Neural cell (in vitro differentiated cells): ENCODE measurements at regions not wholly inside any gene's neighbourhood (a gene's known extent, or its start where the extent isn't known, plus 50 kb on each side); places are given as distances from the start of the nearest gene placed in this dataset.

ENCODE experiments used
- H2AFZ ChIP-seq: fragments of 200-600, 300-800 bp; sonication (generic), shearing (Covaris generic); 2 replicates; pipeline ENCODE4 v1.6.0; 2014; ENCODE audit warnings: low read depth, mild to moderate bottlenecking, antibody characterized with exemption, low read length, moderate library complexity
- H3F3A ChIP-seq: fragments of 200-600 bp; shearing (Covaris generic); 2 replicates; pipeline ENCODE4 v1.6.1; 2016; ENCODE audit warnings: mild to moderate bottlenecking, moderate library complexity, mixed read lengths, antibody characterized with exemption, low read length; ENCODE audit not compliant: insufficient read depth, poor library complexity, severe bottlenecking
- H3K27ac ChIP-seq: fragments of 200-600, 300-800 bp; sonication (generic), shearing (Covaris generic); 2 replicates; pipeline ENCODE4 v1.5.1; 2014; ENCODE audit warnings: mild to moderate bottlenecking, low read length, moderate library complexity
- H3K27me3 ChIP-seq: fragments of 300-800, 200-600 bp; sonication (generic), shearing (Covaris generic); 2 replicates; pipeline ENCODE4 v1.6.0; 2014; ENCODE audit warnings: mild to moderate bottlenecking, low read depth, low read length, moderate library complexity; ENCODE audit not compliant: insufficient read depth
- H3K36me3 ChIP-seq: fragments of 300-800, 200-600 bp; sonication (generic), shearing (Covaris generic); 2 replicates; pipeline ENCODE4 v1.5.1; 2014; ENCODE audit warnings: mild to moderate bottlenecking, antibody characterized with exemption, low read length, moderate library complexity; ENCODE audit not compliant: insufficient read depth
- H3K4me2 ChIP-seq: fragments of 300-800, 200-600 bp; sonication (generic), shearing (Covaris generic); 2 replicates; pipeline ENCODE4 v1.6.0; 2014; ENCODE audit warnings: mild to moderate bottlenecking, low read length
- H3K4me3 ChIP-seq: fragments of 300-800, 200-600 bp; sonication (generic), shearing (Covaris generic); 2 replicates; pipeline ENCODE4 v1.5.1; 2014; ENCODE audit warnings: mild to moderate bottlenecking, low read length, moderate library complexity
- H3K79me2 ChIP-seq: fragments of 200-600 bp; shearing (Covaris generic); replicated peaks from 2 replicates; pipeline ENCODE4 v1.6.0; 2014; ENCODE audit warnings: mild to moderate bottlenecking, low read length, moderate library complexity; ENCODE audit not compliant: insufficient read depth
- H3K9ac ChIP-seq: fragments of 300-800, 200-600 bp; sonication (generic), shearing (Covaris generic); 2 replicates; pipeline ENCODE4 v1.6.1; 2016; ENCODE audit warnings: mild to moderate bottlenecking, low read length, mixed read lengths
- H3K9me2 ChIP-seq: fragments of 200-600 bp; shearing (Covaris generic); 2 replicates; pipeline ENCODE4 v1.6.1; 2016; ENCODE audit warnings: mild to moderate bottlenecking, low read length, mixed read lengths; ENCODE audit not compliant: insufficient read depth
- H3K9me3 ChIP-seq: fragments of 200-600, 300-800 bp; sonication (generic), shearing (Covaris generic); 2 replicates; pipeline ENCODE4 v1.6.1; 2016; ENCODE audit warnings: mild to moderate bottlenecking, mixed run types, low read length, moderate library complexity, mixed read lengths
- H4K20me1 ChIP-seq: fragments of 200-600 bp; shearing (Covaris generic); 2 replicates; pipeline ENCODE4 v1.6.1; 2016; ENCODE audit warnings: mild to moderate bottlenecking, mixed run types; ENCODE audit not compliant: insufficient read depth
- CTCF ChIP-seq: fragments of 450-650 bp; IDR thresholded peaks from 2 replicates; pipeline ENCODE4 v1.5.1; 2014; ENCODE audit warnings: antibody characterized with exemption, mild to moderate bottlenecking, moderate library complexity; ENCODE audit not compliant: poor library complexity, severe bottlenecking
- EP300 ChIP-seq: fragments of 450-650 bp; conservative IDR thresholded peaks from 2 replicates; pipeline ENCODE4 v1.6.1; 2014; ENCODE audit warnings: antibody characterized with exemption, mild to moderate bottlenecking, moderate library complexity; ENCODE audit not compliant: poor library complexity, severe bottlenecking
- EZH2 ChIP-seq: fragments of 200-600, 300-800 bp; shearing (Covaris generic), sonication (generic); IDR thresholded peaks from 2 replicates; pipeline ENCODE4 v1.6.1; 2014; ENCODE audit warnings: antibody characterized with exemption, low read length, borderline replicate concordance, mild to moderate bottlenecking; ENCODE audit not compliant: insufficient read depth, poor library complexity, severe bottlenecking
- MXI1 ChIP-seq: fragments of 450-650 bp; conservative IDR thresholded peaks from 2 replicates; pipeline ENCODE4 v1.6.1; 2014; ENCODE audit warnings: antibody characterized with exemption, mild to moderate bottlenecking; ENCODE audit not compliant: poor library complexity, severe bottlenecking
- POLR2AphosphoS5 ChIP-seq: IDR thresholded peaks from 2 replicates; pipeline ENCODE4 v1.6.1; 2012
- RAD21 ChIP-seq: fragments of 450-650 bp; conservative IDR thresholded peaks from 2 replicates; pipeline ENCODE4 v1.6.1; 2014; ENCODE audit warnings: antibody characterized with exemption, mild to moderate bottlenecking, moderate library complexity
- SMC3 ChIP-seq: fragments of 450-650 bp; conservative IDR thresholded peaks from 2 replicates; pipeline ENCODE4 v1.6.1; 2014; ENCODE audit warnings: antibody characterized with exemption, mild to moderate bottlenecking, moderate library complexity; ENCODE audit not compliant: poor library complexity
- TAF1 ChIP-seq: IDR thresholded peaks from 2 replicates; pipeline ENCODE4 v1.6.1; 2012; ENCODE audit warnings: low read depth
- TF ChIP-seq, protein P1 (sequence below): IDR thresholded peaks from 2 replicates; pipeline ENCODE4 v1.6.1; 2012; ENCODE audit warnings: borderline replicate concordance

DNA sequence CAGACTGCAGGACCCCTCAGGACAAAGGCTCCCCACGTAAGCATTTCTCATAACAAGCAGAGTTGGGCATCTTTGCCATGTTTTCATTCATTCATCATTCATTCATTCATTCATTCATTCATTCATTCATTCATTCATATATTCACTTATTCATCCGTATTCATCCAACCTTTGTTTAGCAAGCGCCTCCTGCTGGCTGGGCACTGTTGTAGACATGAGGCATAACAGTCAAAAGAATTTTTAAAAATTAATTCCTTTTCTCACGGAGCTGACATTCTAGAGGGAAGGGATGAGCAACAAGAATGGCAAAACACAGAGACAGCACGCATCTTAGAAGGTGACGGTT is 351.7 kb upstream of the TNRC6C start:
- Histone ChIP-seq H3K27ac (no peak overlapping the region), H3K9me3 (no peaks in the 10 kb centered on the region), H4K20me1 (no peaks in the 10 kb centered on the region), H2AFZ (no peak overlapping the region), H3K36me3 (no peaks in the 10 kb centered on the region), H3K27me3 (no peaks in the 10 kb centered on the region), H3K9ac (no peak overlapping the region), H3K4me2 (no peak overlapping the region), H3K9me2 (no peaks in the 10 kb centered on the region), H3K79me2 (no peaks in the 10 kb centered on the region), H3K4me3 (no peak overlapping the region), H3F3A (no peaks in the 10 kb centered on the region)
- TF ChIP-seq, protein P1, sequence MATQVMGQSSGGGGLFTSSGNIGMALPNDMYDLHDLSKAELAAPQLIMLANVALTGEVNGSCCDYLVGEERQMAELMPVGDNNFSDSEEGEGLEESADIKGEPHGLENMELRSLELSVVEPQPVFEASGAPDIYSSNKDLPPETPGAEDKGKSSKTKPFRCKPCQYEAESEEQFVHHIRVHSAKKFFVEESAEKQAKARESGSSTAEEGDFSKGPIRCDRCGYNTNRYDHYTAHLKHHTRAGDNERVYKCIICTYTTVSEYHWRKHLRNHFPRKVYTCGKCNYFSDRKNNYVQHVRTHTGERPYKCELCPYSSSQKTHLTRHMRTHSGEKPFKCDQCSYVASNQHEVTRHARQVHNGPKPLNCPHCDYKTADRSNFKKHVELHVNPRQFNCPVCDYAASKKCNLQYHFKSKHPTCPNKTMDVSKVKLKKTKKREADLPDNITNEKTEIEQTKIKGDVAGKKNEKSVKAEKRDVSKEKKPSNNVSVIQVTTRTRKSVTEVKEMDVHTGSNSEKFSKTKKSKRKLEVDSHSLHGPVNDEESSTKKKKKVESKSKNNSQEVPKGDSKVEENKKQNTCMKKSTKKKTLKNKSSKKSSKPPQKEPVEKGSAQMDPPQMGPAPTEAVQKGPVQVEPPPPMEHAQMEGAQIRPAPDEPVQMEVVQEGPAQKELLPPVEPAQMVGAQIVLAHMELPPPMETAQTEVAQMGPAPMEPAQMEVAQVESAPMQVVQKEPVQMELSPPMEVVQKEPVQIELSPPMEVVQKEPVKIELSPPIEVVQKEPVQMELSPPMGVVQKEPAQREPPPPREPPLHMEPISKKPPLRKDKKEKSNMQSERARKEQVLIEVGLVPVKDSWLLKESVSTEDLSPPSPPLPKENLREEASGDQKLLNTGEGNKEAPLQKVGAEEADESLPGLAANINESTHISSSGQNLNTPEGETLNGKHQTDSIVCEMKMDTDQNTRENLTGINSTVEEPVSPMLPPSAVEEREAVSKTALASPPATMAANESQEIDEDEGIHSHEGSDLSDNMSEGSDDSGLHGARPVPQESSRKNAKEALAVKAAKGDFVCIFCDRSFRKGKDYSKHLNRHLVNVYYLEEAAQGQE, result no peak
- TF ChIP-seq EZH2, result no peak
- TF ChIP-seq TAF1, result no peak
- no peak for TF ChIP-seq CTCF
- no peak for TF ChIP-seq SMC3

- H3F3A ChIP-seq, result no peaks in the 10 kb centered on the region
- no peak for TF ChIP-seq EP300
- TF ChIP-seq TAF1, result no peak
- TF ChIP-seq EZH2, result no peak
- no peaks in the 10 kb centered on the region for H4K20me1 ChIP-seq
- H3K4me3 ChIP-seq, result no peak overlapping the region
- H3K9me2 ChIP-seq, result no peaks in the 10 kb centered on the region
- no peak overlapping the region for H3K9ac ChIP-seq
- H3K27me3 ChIP-seq, result no peaks in the 10 kb centered on the region
- no peak overlapping the region for H3K4me2 ChIP-seq
- H3K79me2 ChIP-seq, result no peaks in the 10 kb centered on the region
- no peaks in the 10 kb centered on the region for H3K9me3 ChIP-seq
- H3K27ac ChIP-seq, result no peak overlapping the region
- no peak overlapping the region for H2AFZ ChIP-seq
- H3K36me3 ChIP-seq, result no peaks in the 10 kb centered on the region
These were observed 350.9 kb upstream of the TNRC6C start for GRCh38 chr17:77607606-77608005.

GRCh38 chr17:77608431-77608830 is 350.1 kb upstream of the TNRC6C start:
- Histone ChIP-seq H2AFZ (no peak overlapping the region), H3F3A (no peaks in the 10 kb centered on the region), H3K4me2 (no peak overlapping the region), H4K20me1 (no peaks in the 10 kb centered on the region), H3K27me3 (no peaks in the 10 kb centered on the region), H3K9me3 (no peaks in the 10 kb centered on the region), H3K36me3 (no peaks in the 10 kb centered on the region), H3K9me2 (no peaks in the 10 kb centered on the region), H3K4me3 (no peak overlapping the region), H3K9ac (no peak overlapping the region), H3K79me2 (no peaks in the 10 kb centered on the region), H3K27ac (no peak overlapping the region)
- TF ChIP-seq MXI1 (no peak), CTCF (no peak), SMC3 (no peak), EP300 (no peak), POLR2AphosphoS5 (no peak), TAF1 (no peak), EZH2 (no peak), RAD21 (no peak)
- TF ChIP-seq, protein P1, result no peak
